ENCODE measurements at regions not wholly inside any gene's neighbourhood (a gene's known extent, or its start where the extent isn't known, plus 50 kb on each side); places are given as distances from the start of the nearest gene placed in this dataset.

GRCh38 chr18:43543236-43543635 lies 265.9 kb upstream of the SYT4 start:
- RAD21 ChIA-PET (ENCODE audit: low non-redundant PET in 1 of 2, low total read pairs in 2 of 2, uncharacterized antibody in 2 of 2, unreplicated experiment in 2 of 2) = no interaction called here
- Histone ChIP-seq H3K9ac (ENCODE audit: low read length) (no peak overlapping the region), H3K9me3 (ENCODE audit: control insufficient read depth in 1 of 2, insufficient read depth in 1 of 2, low read depth in 1 of 2, low read length in 2 of 2) (peaks cover 6 to 9% of the 10 kb centered on the region in 2 experiments; a peak in 2 of 4 replicates), H3K27ac (ENCODE audit: low read depth, low read length) (no peak overlapping the region), H3K4me2 (ENCODE audit: low read length) (no peak overlapping the region), H3K36me3 (ENCODE audit: control insufficient read depth in 1 of 2, insufficient read depth in 2 of 2, low read length in 2 of 2) (no peaks in the 10 kb centered on the region), H3K4me1 (ENCODE audit: control insufficient read depth in 1 of 2, insufficient read depth in 2 of 2, low read length in 2 of 2) (no peaks in the 10 kb centered on the region), H3K79me2 (ENCODE audit: insufficient read depth, low read length) (no peaks in the 10 kb centered on the region), H3K27me3 (ENCODE audit: insufficient read depth, low read length) (no peaks in the 10 kb centered on the region), H2AFZ (ENCODE audit: low read depth, low read length, poor library complexity, severe bottlenecking) (no peak overlapping the region), H3K9me2 (ENCODE audit: insufficient read depth) (no peaks in the 10 kb centered on the region), H3K4me3 (replicated peaks in 1 of 2; ENCODE audit: low read depth in 1 of 2, low read length in 2 of 2) (no peak overlapping the region), H4K20me1 (ENCODE audit: insufficient read depth) (no peaks in the 10 kb centered on the region)
- no peak for ATAC-seq
- CTCF ChIA-PET = no interaction called here
- TF ChIP-seq ZNF274 (IDR thresholded peaks at IDR 0.05; ENCODE audit: low read depth, low read length) = no peak
- no peak for TF ChIP-seq EGR1 (IDR thresholded peaks at IDR 0.05; ENCODE audit: low read depth)
- no peak for TF ChIP-seq JUND (IDR thresholded peaks at IDR 0.05)
- TF ChIP-seq TCF7L2 (IDR thresholded peaks at IDR 0.05; ENCODE audit: borderline replicate concordance, extremely low read depth, insufficient read depth, insufficient read length) = no peak
- no TSS peak for BruUV-seq (replicated peaks)
- POLR2A ChIA-PET = no interaction called here
- intact Hi-C loops (cut with micrococcal nuclease) = no loop called here
- no peak for DNase-seq (ENCODE audit: low read depth, low spot score)

GRCh38 chr18:43547456-43547855 lies 270.2 kb upstream of the SYT4 start:
- Histone ChIP-seq H2AFZ (ENCODE audit: low read depth, low read length, poor library complexity, severe bottlenecking) (no peak overlapping the region), H3K9me3 (ENCODE audit: control insufficient read depth in 1 of 2, insufficient read depth in 1 of 2, low read depth in 1 of 2, low read length in 2 of 2) (peaks cover 0 to 13% of the 10 kb centered on the region in 2 experiments; a peak in 2 of 4 replicates), H3K4me1 (ENCODE audit: control insufficient read depth in 1 of 2, insufficient read depth in 2 of 2, low read length in 2 of 2) (no peaks in the 10 kb centered on the region), H4K20me1 (ENCODE audit: insufficient read depth) (no peaks in the 10 kb centered on the region), H3K79me2 (ENCODE audit: insufficient read depth, low read length) (no peaks in the 10 kb centered on the region), H3K27ac (ENCODE audit: low read depth, low read length) (no peak overlapping the region), H3K36me3 (ENCODE audit: control insufficient read depth in 1 of 2, insufficient read depth in 2 of 2, low read length in 2 of 2) (no peaks in the 10 kb centered on the region), H3K9ac (ENCODE audit: low read length) (no peak overlapping the region), H3K4me2 (ENCODE audit: low read length) (no peak overlapping the region), H3K4me3 (replicated peaks in 1 of 2; ENCODE audit: low read depth in 1 of 2, low read length in 2 of 2) (no peak overlapping the region), H3K9me2 (ENCODE audit: insufficient read depth) (no peaks in the 10 kb centered on the region), H3K27me3 (ENCODE audit: insufficient read depth, low read length) (no peaks in the 10 kb centered on the region)
- POLR2A ChIA-PET = no interaction called here
- BruUV-seq (replicated peaks) = no TSS peak
- RAD21 ChIA-PET (ENCODE audit: low non-redundant PET in 1 of 2, low total read pairs in 2 of 2, uncharacterized antibody in 2 of 2, unreplicated experiment in 2 of 2) = no interaction called here
- TF ChIP-seq RAD21 (IDR thresholded peaks at IDR 0.05; ENCODE audit: low read depth) = no peak
- no peak for TF ChIP-seq SP1 (IDR thresholded peaks at IDR 0.05; ENCODE audit: low read depth)
- no peak for TF ChIP-seq POLR2A (IDR thresholded peaks at IDR 0.05; ENCODE audit: borderline replicate concordance, extremely low read depth, insufficient read depth, insufficient read length)
- TF ChIP-seq TCF7L2 (IDR thresholded peaks at IDR 0.05; ENCODE audit: borderline replicate concordance, extremely low read depth, insufficient read depth, insufficient read length) = no peak
- TF ChIP-seq ELF1 (IDR thresholded peaks at IDR 0.05; ENCODE audit: borderline replicate concordance, low read depth) = no peak
- TF ChIP-seq ZBTB33 (IDR thresholded peaks at IDR 0.05; ENCODE audit: extremely low read depth, insufficient replicate concordance, low read length) = no peak
- TF ChIP-seq SIN3A (IDR thresholded peaks at IDR 0.05; ENCODE audit: low read depth) = no peak
- TF ChIP-seq POLR2AphosphoS5 (IDR thresholded peaks at IDR 0.05; ENCODE audit: low read depth, low read length) = no peak
- no peak for TF ChIP-seq ATF3 (IDR thresholded peaks at IDR 0.05)
- no peak for TF ChIP-seq MAX (IDR thresholded peaks at IDR 0.05)
- intact Hi-C loops (cut with micrococcal nuclease) = no loop called here
- CTCF ChIA-PET = no interaction called here
- DNase-seq (ENCODE audit: low read depth, low spot score) (no peak), ATAC-seq (no peak)

Data from HCT116 (cell line).